HCEC 1CT (cell line): ENCODE measurements at regions not wholly inside any gene's neighbourhood (a gene's known extent, or its start where the extent isn't known, plus 50 kb on each side); places are given as distances from the start of the nearest gene placed in this dataset.
"Not testable (repeated sequence)": the region's sequence is repeated elsewhere in the genome, so short reads cannot be mapped to it uniquely, and the experiment has no call there.

Experiments used
- DNase-seq: peaks from one replicate; pipeline ENCODE4 v3.0.0-alpha.2; 2017

DNA sequence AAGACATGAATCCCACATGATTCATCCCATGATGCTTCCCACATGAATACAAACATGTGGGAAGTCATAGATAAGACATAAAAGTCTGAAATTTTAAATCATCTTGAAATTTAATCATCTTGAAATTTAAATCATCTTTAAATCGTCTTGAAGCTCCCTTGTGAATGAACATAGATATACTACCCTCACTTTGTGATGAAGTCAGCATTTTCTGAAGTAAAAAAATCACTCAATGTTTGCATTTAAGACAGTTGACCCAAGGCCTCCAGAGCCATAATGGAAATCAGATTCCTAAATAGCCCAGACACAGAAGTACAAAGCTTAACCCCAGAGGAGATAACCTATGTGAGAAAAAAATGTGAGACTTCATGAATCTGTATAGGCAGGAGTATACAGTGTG, 279.4 kb downstream of the ZBBX start:
- no peak for DNase-seq

DNA sequence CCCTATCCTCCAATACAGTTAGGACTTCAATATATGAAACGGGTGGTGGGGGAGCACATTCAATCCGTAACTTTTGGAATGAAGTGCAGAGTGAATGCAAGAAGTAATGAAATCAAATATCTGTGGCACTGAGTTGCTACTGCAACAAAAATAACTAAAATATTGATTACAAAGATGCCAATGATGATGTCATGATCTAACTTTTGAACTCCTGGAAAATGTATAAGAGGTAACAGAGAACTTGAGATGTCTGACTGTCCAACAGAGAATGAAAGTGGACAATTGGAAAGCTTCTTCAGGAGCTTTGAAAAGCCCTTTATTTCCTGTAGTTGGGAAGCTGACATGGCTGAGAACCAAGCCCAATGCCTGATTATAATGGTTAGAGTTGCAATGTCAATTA, 279.9 kb downstream of the ZBBX start:
- DNase-seq = no peak

DNA sequence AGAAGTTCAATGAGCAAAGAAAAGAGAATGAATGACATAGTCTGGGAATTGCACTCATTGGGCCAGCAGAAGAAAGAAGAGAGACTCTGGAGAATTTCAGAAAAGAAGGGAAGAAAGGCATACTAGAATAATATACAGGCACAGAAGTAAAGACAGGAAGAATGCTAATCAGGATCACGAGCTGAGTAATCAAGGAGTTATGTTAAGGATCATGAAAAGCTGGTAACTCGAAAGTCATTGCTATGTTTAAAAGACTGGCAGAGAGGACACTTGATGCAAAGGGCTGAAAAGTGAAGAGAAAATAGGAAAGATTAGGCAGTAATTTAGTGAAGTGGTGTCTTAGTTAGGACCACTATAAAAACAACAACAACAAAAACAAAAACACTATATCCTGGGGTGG, 284.1 kb downstream of the ZBBX start:
- no peak for DNase-seq

DNA sequence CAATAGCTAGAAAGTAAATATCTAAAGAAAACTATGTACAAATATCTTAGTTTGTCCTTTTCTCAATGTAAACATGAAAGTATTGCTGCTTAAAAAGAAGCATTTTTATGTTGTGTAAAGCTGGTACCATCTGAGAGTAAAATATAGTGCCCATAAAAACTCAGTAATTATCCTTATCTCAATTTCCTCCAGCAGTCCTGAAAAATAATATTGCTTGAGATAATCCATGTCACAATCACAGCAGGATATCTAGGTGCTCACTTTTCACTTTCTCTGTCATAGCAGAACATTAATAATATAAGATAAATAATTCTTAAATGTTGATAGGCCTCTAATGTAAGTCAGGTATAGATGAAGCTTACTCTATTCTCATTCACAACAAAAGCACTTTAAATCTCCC, 285.5 kb downstream of the ZBBX start:
- no peak for DNase-seq

DNA sequence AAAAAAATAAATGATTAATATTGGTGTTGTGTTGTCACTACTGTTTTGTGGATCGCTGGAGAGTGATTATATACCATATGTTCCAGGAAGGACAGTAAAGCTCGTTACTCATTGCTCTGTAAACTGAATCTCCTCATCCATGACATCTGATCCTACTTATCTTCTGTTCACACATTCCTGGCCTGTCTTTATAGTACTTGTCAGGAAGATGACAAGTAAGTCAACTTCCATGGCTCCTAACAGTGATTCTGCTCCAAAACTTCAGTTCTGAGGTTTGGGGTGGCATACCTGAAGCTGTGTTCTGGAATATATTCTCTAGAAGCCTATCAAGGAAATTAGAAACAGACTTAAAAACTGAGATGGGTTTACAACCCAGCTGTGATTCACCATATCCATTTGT, 288.9 kb downstream of the ZBBX start:
- DNase-seq = no peak

DNA sequence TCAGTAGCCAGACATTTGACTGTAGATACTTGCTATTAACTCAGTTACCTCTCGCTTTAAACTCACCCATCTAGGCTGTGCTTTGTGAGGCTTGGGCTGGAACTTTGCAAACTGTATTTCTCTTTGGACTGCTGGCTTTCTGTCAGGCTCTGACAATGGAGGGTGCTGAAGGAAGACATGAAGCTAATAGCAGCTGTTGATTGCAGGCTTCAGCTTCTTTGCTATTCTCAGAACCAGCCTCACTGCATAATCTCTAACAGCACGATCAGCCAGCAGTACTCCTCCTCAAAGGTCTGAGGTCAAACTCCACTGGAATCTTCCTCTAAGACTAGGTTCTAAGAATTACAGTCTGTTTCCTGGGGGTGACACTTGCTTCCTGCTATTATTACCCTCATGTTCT, 295.6 kb downstream of the ZBBX start:
- no peak for DNase-seq

DNA sequence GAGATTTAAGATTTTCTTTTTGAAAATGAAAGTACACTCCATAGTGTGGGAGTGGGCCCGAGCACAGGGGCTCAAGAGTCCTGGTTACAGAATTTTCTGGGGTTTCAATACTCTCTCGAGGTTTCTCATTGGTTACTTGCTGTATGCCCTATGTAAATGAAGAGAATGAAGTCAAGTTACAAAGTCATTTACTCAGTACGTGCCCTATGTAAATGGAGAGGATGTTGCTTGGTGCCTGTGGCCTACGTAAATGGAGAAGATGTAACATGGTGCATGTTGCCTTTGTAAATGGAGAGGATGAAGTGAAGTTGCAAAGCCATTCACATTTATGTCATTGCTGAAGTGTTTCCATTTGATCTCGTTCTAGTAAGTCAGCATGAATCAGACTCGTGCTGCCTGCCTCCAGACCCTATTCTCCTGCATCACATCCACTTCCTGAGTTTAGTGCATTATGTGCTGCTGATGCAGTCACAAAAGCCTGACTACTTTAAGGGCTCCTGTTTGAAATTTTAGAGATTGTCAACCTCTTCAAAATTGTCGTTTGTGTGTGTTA, 302.0 kb downstream of the ZBBX start:
- DNase-seq = no peak

DNA sequence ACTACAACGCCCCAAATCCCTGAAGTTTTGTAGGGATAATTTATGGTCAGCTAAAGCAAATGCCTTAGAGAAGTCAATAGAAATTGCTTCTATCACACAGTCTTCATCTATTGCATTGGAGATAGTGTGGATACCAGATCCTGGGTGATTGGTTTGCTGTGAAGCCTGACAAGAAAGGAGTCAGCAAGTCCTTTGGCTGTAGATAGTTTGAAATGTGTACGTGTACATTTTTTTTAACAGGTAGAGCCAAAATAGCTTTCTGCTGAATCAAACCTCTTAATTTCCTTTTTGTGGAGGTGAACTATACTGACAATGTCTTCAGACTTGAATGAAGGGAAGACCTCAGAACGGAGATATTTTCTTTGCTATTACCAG, 312.3 kb downstream of the ZBBX start:
- DNase-seq = no peak

DNA sequence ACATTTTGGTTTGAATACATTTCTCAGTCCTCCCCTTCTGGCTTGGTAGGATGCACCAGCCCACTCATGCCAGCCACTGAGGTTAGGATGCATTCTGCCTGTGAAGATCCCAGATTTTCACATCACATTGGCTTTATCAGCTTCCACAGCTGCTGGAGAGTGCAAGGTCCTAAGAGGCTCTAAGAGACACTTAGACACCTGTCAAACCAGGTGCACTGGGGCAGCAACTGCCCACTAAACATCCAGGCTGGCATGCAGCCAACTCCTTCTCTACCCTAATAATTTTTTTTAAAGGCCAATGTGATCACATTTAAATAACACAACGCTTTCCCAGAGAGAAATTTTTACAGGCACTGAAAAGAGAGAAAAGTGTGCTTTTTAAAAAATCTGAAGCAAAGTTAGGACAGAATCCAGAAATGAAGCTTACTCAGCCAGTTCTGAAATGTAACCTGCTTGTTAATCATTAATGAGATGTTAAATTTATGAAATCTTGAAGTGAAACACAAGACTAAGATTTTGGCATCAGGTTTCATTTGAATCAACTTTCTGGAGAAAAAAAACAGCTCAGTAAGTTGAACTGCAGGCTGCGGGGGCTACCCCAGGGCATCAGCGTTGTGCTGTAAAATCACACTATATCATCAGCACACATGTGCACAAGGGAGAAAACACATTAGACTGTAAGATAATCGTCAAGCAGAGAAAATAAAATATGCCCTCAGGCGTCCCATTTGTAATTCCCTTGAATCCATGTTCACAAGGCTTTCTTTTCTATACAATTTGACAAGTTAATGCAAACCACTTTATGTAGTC, 312.9 kb downstream of the ZBBX start:
- DNase-seq = no peak

DNA sequence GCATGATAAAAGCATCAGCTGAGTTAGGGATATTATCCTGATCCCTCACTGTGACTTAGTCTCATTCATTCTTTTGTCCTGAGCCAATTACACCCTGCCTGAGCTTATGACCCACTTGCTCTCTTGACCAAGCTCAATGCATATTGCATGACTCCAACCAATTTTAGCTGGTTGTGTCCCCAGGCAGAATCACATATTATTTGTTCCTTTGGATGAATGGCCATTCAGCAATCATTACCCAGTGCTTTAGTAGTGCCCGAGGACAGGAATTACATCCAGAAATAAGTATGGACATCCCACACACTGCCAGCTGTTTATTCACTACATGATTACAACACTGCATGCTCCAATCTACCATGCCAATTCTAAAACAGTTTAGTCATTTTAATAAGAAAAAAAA, 322.5 kb downstream of the ZBBX start:
- DNase-seq = no peak

DNA sequence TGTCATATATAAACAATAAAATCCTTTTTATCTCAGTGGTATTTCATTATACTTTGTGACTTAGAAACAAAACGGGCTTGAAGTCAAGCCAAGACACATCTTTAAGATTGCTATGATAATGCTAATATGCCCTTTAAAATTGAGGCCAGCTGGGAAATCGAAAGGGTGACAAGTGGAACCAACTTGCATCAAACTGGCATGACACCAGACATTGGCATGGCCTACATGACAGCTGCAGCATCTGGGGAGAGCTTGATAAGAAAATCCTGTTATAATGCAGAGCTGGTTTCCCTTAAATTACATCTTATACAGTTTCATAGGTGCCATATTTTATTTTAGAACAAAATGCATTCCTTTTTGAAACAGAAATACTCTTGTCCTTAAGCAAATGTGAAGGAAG, 325.2 kb downstream of the ZBBX start:
- DNase-seq = no peak

DNA sequence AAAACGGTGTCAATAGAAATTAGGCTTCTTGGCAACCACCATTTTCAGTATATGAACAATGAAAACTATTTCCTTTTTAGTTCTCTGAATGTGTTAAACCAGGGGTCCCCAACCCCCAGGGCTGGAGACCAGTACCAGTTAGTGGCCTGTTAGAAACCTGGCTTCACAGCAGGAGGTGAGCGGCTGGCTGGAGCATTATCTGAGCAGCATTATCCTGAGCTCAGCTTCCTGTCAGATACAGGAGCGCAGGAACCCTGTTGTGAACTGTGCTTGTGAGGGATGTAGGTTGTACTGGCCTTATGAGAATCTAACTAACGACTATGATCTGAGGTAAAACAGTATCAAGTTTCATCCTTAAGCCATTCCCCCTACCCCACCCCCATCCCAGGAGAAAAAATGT, 328.7 kb downstream of the ZBBX start:
- no peak for DNase-seq

DNA sequence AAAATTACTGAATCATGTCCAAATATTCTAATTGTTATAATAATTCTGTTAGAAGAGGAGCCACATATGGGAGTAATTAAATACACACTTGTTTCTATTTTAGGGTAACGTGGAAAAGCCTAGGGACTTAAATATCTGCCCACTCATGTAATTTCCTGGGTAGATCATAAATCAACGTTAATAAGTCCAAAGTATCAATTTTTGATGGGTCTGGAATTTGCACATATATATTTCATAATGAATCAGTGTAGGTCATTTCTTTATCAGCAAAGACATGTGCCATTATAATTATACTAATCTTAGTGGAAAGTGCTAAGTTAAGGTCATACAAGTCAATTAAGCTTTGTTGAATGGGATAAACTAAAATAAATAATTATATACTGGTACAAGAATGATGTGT, 346.2 kb downstream of the ZBBX start:
- DNase-seq = no peak

DNA sequence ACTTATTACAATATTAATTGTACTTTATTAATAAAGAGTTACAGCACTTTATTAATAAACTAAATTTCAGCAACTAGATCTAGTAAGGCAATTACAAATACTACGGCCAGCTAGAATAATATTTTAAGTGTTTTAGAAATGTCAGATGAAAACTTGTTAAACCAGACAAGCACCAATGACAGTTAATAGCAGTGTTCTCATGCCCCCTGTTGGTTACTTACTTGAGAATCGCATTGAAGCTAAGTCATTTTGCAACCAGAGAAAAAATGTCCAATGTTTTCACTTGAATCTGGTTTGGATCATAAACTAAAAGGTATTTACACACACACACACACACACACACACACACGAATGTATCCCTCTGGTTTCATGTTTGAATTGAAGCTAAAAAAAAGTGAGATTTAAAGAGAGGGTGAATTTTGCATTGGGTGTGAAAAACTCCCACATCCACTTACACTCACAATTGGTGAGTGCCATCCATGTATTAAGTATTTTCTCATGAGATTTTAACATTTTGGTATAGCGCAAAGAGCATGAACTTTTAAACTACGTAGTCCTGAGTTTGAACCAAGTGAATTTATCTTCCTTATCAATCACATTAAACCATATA, 347.7 kb downstream of the ZBBX start:
- DNase-seq = peak; percentile 5

DNA sequence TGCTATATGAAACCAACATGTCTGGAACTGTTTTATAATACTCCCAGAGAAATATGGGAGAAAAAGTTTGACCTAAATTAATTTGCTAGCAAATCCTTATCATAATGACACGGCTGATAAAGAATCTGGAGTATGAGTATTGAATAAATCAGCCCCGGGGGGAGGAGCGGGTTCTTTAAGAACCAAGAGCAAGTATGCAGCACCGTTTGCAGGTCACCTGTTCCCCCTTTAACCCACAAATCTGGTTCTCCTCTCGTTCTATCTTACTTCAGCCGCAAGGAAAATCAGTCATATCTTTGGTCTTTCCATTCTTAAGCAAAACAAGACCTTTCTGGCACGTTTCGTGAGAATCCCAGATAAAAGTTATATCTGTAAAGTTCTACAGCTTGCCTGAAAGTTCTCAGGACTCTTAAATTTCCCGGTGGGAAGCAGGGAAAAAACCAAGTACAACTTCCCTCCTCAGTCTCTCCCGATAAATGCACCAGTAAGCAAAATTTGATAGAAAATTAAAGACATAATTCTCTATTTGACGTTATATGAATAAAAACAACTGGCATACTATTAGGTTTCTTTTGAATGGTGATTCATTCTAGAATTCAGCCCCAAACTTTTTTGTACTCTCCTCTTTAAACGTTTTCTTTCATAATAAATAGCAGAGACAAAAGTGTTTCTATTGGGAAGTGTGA, 348.6 kb downstream of the ZBBX start:
- no peak for DNase-seq

DNA sequence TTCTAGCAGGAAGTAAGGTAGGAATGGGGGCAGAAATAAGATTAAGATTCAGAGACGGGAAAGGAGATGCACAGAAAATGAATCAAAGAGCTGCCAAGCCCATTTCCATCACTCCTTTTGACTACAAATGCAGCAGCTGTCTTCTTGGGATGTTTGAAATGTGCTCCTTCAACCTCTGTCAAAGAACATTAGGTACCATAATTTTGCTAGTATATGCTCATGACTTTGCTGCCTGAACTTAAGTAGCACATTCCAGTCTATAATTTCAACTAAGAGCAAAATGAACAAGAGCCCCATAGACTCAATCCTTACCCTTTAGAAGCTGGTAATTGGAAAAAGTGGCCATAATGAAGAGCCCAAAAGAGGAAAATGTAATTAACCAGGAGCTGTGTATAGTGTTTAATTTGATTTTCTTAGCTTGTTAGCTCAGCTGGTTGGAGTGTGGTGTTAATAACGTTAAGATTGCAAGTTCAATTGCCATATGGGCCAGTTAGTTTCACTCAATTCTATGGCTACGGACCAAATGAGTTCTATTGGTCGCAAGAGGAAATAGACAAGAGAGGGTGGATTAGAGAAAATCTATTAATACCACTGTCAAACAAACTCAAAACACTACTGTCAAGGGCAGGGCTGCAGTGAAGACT, 349.9 kb downstream of the ZBBX start:
- no peak for DNase-seq

DNA sequence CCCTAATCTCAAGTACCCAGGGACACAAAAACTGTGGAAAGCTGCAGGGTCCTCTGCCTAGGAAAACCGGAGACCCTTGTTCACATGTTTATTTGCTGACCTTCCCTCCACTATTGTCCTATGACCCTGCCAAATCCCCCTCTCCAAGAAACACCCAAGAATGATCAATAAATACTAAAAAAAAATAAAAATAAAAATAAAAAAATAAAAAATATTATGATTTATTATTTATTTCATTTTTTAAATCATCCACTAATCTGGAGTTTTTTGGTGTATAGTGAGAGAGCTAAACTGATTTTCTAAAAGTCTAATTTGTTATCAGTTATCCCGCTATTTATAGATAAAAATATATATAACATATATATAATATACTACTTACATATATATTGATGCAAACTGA, 360.6 kb downstream of the ZBBX start:
- DNase-seq = not testable (repeated sequence)

DNA sequence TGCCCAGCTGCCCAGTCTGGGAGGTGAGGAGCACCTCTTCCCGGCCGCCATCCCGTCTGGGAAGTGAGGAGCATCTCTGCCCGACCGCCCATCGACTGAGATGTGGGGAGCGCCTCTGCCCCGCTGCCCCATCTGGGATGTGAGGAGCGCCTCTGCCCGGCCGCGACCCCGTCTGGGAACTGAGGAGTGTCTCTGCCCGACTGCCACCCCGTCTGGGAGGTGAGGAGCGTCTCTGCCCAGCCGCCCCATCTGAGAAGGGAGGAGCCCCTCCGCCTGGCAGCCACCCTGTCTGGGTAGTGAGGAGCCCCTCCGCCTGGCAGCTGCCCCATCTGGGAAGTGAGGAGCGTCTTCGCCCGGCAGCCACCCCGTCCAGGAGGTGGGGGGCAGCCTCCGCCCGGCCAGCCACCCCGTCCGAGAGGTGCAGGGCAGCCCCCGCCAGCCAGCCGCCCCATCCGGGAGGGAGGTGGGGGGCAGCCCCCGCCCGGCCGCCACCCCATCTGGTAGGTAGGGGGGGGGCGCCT, 361.4 kb downstream of the ZBBX start:
- not testable (repeated sequence) for DNase-seq

DNA sequence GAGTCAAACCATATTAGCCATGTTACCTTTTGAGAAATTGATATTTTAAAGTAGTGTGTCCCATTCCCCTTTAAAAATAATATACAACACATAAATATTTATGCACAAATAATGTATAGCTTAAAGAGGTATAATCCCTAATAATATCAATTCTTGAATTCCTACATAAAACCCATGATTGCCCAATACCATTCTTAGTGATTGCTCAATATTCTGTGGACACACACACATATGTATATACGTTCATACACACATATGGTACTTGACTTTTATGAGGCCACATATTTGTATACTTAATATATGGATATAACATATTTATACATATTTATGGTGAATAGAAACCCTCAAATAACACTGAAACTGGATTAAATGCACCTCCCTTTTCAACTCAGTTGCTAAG, 367.4 kb downstream of the ZBBX start:
- no peak for DNase-seq

DNA sequence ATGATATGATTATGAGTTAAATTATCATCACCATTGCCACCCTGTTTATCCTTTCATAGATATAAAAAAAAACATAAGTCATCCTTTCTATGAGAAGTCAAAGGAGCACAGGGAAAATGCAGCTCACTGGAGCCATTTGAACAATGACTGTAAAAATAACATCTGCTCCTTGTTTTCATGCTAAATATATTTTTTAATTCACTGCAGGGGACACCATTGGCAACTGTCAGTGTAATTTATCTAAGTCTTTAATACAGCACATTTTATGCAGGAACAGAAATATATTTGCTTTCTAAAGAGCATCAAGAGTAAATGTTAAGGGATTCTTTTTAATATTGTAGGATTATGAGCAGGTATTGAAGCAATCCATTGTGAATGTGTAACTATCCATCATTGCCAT, 371.3 kb downstream of the ZBBX start:
- no peak for DNase-seq

DNA sequence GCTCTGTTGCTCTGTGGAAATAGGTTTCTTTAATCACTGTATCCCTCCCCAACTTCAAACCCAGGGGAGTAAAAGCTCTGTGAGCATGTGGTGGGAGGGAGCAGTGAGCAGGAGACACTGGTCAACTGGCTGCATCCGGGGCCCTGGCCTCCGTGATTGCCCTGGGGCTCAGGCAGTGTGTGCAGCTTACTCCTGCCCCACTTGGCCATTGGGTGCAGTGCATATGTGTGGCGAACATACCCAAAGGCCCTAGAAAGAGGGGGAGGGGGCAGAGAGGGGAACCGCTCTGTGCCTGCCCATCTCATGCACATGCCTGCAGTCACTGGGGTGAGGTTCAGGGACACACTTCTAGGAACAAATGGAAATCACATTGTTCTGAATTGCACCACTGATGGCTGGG, 378.7 kb downstream of the ZBBX start:
- no peak for DNase-seq

DNA sequence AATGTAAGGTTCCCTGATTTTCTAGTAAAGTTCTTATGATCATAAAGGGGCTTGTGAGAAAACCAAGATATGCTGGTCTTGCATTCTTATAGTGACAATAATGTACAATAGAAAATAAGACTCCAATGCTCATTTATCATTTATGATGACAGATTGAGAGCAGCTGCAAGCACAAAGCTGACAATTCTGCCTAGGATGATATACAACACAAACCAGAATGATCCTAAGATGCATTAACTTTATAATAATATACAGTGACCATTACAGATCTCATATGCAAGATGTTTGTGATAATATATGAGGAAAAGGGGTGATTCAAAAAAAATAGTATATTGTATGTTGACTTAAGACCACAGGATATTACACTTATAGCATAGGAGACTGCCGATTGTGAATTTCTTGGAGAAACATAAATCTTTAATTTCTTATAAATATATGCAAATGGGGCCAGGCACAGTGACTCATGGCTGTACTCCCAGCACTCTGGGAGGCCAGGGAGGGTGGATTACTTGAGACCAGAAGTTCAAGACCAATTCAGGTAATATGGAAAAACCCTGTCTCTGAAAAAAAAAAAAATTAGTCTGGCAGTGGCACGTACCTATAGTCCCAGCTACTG, 387.0 kb downstream of the ZBBX start:
- DNase-seq = no peak

DNA sequence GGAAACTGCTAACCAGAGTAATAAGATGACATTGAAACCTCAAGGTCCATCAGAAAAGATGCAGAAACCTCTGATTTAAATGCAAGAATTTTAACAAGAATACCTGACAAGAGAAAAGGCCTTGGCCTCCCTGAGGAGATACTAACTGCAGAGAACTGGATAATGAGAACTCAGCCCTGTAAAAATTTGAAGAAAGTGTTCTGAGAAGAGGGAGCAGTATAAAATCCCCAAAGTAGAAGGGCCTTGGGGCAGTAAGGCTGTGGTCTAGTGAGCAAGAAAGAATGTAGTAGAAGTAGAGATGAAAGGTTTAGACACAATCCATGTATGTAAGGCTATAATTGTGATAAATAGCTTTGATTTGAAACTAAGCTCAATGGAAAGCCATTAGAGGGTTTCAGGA, 394.1 kb downstream of the ZBBX start:
- no peak for DNase-seq
